ACC112 (cell line): ENCODE measurements at regions not wholly inside any gene's neighbourhood (a gene's known extent, or its start where the extent isn't known, plus 50 kb on each side); places are given as distances from the start of the nearest gene placed in this dataset.
"Not testable (repeated sequence)": the region's sequence is repeated elsewhere in the genome, so short reads cannot be mapped to it uniquely, and the experiment has no call there.

Experiments used
- H2AFZ ChIP-seq: fragments of 200-600 bp; sonication (generic); one replicate; pipeline ENCODE4 v1.6.0; 2017; ENCODE audit warnings: antibody characterized with exemption, low read length; ENCODE audit not compliant: unreplicated experiment
- H3K27ac ChIP-seq: fragments of 200-600 bp; sonication (generic); 2 replicates; pipeline ENCODE4 v1.5.1; 2014; ENCODE audit warnings: low read depth, mild to moderate bottlenecking, antibody characterized with exemption, low read length, moderate library complexity
- H3K27me3 ChIP-seq: fragments of 200-600 bp; sonication (generic); 2 replicates; pipeline ENCODE4 v1.6.1; 2014; ENCODE audit warnings: mild to moderate bottlenecking, antibody characterized with exemption, low read length, moderate library complexity, mixed read lengths; ENCODE audit not compliant: insufficient read depth
- H3K36me3 ChIP-seq: fragments of 200-600 bp; sonication (generic); 2 replicates; pipeline ENCODE4 v1.6.1; 2016; ENCODE audit warnings: mild to moderate bottlenecking, antibody characterized with exemption, low read length, moderate library complexity, mixed read lengths; ENCODE audit not compliant: insufficient read depth
- H3K4me1 ChIP-seq: fragments of 200-600 bp; sonication (generic); one replicate; pipeline ENCODE4 v1.6.1; 2016; ENCODE audit warnings: low read length, mixed read lengths; ENCODE audit not compliant: insufficient read depth, unreplicated experiment, control insufficient read depth
- H3K4me3 ChIP-seq: fragments of 200-600 bp; sonication (generic); 2 replicates; pipeline ENCODE4 v1.5.1; 2014; ENCODE audit warnings: mild to moderate bottlenecking, low read depth, low read length
- H3K79me2 ChIP-seq: fragments of 200-600 bp; sonication (generic); one replicate; pipeline ENCODE4 v1.6.0; 2016; ENCODE audit warnings: low read length; ENCODE audit not compliant: control insufficient read depth, unreplicated experiment, insufficient read depth

DNA sequence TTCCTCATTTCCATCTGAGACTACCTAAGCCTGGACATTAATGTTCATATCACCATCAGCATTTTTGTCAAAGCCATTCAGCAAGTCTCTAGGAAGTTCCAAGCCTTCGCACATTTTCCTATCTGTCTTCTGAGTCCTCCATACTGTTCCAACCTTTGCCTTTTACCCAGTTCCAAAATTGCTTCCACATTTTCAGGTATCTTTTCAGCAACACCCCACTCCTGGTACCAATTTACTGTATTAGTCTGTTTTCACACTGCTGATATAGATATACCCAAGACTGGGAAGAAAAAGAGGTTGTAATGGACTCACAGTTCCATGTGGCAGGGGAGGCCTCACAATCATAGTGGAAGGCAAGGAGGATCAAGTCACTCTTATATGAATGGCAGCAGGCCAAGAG is 626.7 kb upstream of the GJE1 start:
- not testable (repeated sequence) for H3K27ac ChIP-seq, H3K79me2 ChIP-seq, H3K4me3 ChIP-seq, H2AFZ ChIP-seq, H3K4me1 ChIP-seq, H3K27me3 ChIP-seq, H3K36me3 ChIP-seq

DNA sequence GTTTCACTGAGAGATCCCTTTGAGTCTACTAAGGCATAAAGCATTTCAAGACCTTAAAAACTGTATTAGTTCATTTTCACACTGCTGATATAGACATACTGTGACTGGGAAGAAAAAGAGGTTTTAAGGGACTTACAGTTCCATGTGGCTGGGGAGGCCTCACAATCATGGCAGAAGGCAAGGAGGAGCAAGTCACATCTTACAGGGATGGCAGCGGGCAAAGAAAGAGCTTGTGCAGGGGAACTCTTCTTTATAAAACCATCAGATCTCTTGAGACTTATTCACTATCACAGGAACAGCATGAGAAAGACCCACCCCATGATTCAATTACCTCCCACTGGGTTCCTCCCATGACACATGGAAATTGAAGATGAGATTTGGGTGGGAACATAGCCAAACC is 628.4 kb upstream of the GJE1 start:
- H3K27ac ChIP-seq, H3K27me3 ChIP-seq, H3K36me3 ChIP-seq, H2AFZ ChIP-seq, H3K4me1 ChIP-seq, H3K4me3 ChIP-seq, H3K79me2 ChIP-seq: not testable (repeated sequence)

DNA sequence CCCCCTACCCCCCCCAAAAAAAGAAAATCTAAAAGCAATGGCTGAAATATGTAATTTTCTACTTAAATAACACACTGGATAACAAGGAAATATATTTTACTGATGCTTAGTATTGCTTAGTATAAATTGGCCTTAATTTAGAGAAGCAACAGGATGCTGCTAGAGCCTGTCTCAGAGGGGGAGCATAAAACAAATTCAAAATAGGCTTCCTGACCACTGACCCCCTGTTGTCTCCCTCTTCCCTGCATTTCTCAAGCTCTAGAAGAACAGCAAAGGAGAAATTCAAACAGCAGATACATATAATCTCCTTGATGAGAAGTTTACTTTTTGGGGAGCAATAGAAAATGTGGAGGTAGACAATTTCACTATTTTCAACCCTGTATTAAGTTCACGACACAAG is 631.1 kb upstream of the GJE1 start:
- H3K36me3 ChIP-seq = no peaks in the 10 kb centered on the region; the same call in 1 of the 2 replicates
- no peak overlapping the region for H3K27ac ChIP-seq
- H3K4me3 ChIP-seq = no peak overlapping the region
- H2AFZ ChIP-seq = no peak overlapping the region
- no peaks in the 10 kb centered on the region for H3K79me2 ChIP-seq
- H3K4me1 ChIP-seq = no peaks in the 10 kb centered on the region
- H3K27me3 ChIP-seq = no peaks in the 10 kb centered on the region

DNA sequence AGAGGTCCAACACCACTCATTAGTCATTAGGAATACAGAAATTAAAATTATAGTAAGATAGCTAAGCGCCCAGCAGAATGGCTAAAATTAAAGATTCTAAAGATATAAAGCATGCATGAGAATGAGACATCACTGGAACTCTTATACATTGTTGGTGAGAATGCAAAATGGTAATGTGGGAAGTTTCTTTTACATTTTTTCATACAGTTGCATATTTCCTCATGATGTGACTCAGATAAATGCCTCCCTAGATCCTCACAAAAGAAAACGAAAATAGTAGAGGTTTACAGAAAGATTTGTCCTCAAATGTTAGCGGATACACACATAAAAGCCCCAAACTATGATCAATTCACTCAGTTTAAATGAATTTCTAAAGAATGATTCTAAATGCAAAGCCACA is 633.7 kb upstream of the GJE1 start:
- H3K4me1 ChIP-seq = no peaks in the 10 kb centered on the region
- no peak overlapping the region for H2AFZ ChIP-seq
- no peaks in the 10 kb centered on the region for H3K79me2 ChIP-seq
- no peaks in the 10 kb centered on the region; the same call in 1 of the 2 replicates for H3K36me3 ChIP-seq
- H3K27ac ChIP-seq = no peak overlapping the region
- no peak overlapping the region for H3K4me3 ChIP-seq
- no peaks in the 10 kb centered on the region for H3K27me3 ChIP-seq

DNA sequence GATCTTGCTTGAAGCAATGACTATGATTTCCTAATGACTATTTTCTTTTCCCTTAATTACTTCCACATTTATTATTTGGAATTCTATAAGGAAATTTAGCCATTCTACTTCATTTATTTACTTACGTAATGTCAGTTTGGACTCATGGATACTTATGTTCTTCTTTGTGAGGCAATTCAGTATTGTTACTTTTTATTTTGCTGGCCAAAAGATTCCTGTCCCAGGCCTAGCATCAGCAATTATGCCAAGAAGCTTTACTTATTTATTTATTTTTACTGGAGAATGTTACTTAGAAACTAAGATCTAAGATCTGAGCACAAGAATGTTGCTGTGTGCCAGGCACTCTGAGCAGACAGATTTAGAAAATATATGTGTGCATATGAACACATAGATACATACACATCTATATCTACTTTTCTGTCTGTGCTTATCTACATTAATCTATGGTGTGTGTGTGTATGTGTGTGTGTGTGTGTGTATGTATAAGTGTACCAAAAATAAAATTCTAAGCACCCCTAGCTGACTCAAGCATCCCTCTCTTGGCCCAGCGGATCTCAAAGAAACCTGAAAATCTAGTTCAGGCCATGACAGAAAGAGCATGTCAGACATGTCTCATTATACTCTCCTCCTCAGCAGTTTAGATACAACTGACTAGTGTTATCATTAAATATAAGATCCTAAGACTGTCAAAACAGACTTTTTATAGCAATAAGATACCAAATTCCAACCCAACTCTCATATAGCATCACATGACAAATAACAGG is 640.0 kb upstream of the GJE1 start:
- no peaks in the 10 kb centered on the region for H3K27me3 ChIP-seq
- no peak overlapping the region for H3K4me3 ChIP-seq
- H3K27ac ChIP-seq = no peak overlapping the region
- peaks cover 6% of the 10 kb centered on the region for H3K4me1 ChIP-seq
- H3K79me2 ChIP-seq = no peaks in the 10 kb centered on the region
- no peak overlapping the region for H2AFZ ChIP-seq
- H3K36me3 ChIP-seq = no peaks in the 10 kb centered on the region

DNA sequence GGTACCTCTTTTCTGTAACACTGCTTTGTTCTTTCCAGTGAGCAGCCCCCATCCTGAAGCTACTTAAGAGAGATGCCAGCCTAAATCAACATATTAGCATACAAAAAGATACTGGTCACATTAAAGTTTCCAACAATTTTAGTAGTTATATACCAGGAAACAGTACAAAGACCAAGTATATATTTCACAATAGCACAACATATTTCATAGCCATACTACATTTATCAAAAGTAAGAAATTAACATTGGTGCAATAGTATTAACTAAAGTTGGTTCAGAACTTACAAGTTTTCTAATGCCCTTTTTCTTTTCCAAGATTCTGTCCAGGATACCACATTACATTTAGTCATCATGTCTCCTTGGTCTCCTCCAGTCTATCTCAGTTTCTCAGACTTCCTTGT is 641.0 kb upstream of the GJE1 start:
- H3K4me3 ChIP-seq = no peak overlapping the region
- H3K79me2 ChIP-seq = no peaks in the 10 kb centered on the region
- no peaks in the 10 kb centered on the region for H3K27me3 ChIP-seq
- H2AFZ ChIP-seq = peak overlapping the region; percentile 17
- H3K4me1 ChIP-seq = peaks cover 6% of the 10 kb centered on the region
- H3K27ac ChIP-seq = no peak overlapping the region
- no peaks in the 10 kb centered on the region for H3K36me3 ChIP-seq

DNA sequence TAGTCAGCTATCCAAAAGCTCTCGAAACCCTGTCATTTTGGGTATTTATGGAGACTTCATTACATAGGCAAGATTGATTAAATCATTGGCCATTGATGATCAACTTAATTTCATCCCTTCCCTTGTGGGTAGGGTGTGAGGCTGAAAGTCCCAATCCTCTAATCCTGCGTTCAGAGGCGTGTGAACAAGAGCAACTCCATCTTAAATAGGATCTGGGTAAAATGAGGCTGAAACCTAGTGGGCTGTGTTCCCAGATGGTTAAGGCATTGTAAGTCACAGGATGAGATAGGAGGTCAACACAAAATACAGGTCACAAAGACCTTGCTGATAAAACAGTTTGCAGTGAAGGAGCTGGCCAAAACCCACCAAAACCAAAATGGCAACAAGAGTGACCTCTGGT is 641.7 kb upstream of the GJE1 start:
- Histone ChIP-seq H3K4me3 (no peak overlapping the region), H3K27ac (no peak overlapping the region), H3K36me3 (no peaks in the 10 kb centered on the region), H2AFZ (no peak overlapping the region), H3K27me3 (no peaks in the 10 kb centered on the region), H3K79me2 (no peaks in the 10 kb centered on the region), H3K4me1 (peaks cover 6% of the 10 kb centered on the region)

DNA sequence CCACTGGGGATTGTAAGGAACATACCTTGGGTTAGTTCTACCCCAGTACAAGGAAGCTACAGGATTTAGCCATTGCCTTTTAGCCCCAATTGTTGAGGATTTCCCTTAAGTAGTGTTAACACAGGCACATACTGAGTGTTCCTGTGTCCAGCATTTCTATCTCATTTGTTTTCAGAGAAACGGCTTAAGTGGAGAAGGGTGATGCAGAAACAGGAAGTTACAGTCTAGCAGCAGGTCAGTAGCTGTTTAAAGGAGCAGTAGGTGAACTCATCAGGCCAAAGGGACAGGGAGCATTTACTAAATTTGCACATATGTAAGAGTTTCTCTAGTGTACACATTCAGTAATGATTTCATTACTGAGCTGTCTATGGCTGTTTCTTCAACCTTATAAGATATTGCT is 644.2 kb upstream of the GJE1 start:
- peak overlapping the region; percentile 19 for H2AFZ ChIP-seq
- no peak overlapping the region for H3K4me3 ChIP-seq
- H3K27ac ChIP-seq = peak overlapping the region; percentile 24; the same call in 1 of the 2 replicates
- no peaks in the 10 kb centered on the region for H3K27me3 ChIP-seq
- no peaks in the 10 kb centered on the region for H3K79me2 ChIP-seq
- no peaks in the 10 kb centered on the region for H3K36me3 ChIP-seq
- peaks cover 15% of the 10 kb centered on the region for H3K4me1 ChIP-seq

DNA sequence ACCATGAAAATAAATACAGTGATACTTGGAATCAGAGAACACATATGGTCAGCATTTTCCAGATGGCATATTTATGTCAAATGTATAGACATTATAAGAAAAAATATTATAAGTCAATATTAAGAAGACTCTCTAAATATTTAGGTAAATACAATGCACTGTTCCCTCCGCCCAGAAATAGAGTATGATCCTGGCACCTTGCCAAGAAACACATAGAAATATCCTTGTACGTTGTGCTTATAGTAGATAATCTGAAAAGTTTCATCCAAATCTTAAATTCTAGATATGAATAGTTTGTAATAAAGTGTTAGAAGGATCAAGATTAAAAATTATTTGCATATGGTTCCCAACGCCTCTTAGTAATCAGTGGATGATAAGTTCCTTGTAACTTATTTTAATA is 645.8 kb upstream of the GJE1 start:
- H3K36me3 ChIP-seq = no peaks in the 10 kb centered on the region
- peaks cover 23% of the 10 kb centered on the region for H3K4me1 ChIP-seq
- no peak overlapping the region for H3K27ac ChIP-seq
- H2AFZ ChIP-seq = no peak overlapping the region
- H3K27me3 ChIP-seq = no peaks in the 10 kb centered on the region
- H3K79me2 ChIP-seq = no peaks in the 10 kb centered on the region
- H3K4me3 ChIP-seq = no peak overlapping the region

DNA sequence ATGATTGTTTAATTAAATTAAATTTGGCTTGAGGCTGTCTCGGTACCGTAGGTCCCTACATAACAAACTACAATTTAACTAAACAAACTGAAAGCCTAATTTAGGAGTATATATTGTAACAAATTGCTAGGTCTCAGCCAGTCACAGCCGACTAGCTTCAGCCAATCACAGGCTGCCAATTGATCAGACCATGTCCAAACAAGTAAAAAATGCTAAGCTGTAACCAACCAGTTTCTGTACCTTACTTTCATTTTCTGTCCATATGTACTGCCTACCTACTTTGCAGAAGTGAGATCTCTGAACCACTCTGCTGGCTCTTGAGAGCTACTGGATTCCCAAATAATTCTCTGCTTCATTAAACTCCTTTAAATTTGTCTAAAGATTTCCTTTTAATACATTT is 648.0 kb upstream of the GJE1 start:
- no peaks in the 10 kb centered on the region for H3K27me3 ChIP-seq
- H3K79me2 ChIP-seq = no peaks in the 10 kb centered on the region
- 0 out of 2 replicates have a peak overlapping the region, but pooled peaks have one; percentile 15 for H3K4me3 ChIP-seq
- peak overlapping the region; percentile 97 for H3K27ac ChIP-seq
- peaks cover 23% of the 10 kb centered on the region for H3K4me1 ChIP-seq
- peak overlapping the region; percentile 67 for H2AFZ ChIP-seq
- H3K36me3 ChIP-seq = no peaks in the 10 kb centered on the region

DNA sequence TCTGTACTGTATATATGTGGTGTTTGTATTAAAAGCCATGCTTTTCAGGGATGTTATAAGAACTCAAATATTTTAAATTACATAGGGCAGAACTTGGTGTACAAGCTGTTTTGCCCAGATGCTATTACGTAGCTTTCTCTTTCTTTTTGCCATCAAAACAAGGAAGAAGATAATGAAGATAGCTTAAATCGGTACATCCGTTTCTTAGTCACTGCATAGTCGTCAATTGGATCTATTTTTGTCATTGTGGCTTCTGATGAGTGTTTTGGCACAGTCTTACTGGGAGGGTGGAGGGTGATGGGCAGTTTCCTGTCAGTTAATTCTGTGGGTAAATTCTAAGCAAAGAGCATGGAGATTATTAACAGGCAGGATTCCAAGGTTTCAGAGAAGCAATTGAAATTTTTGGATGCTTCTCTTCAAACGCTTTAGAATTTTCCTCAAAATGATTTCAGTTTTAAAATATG is 649.1 kb upstream of the GJE1 start:
- Histone ChIP-seq H2AFZ (peak overlapping the region; percentile 80), H3K79me2 (no peaks in the 10 kb centered on the region), H3K4me1 (peaks cover 23% of the 10 kb centered on the region), H3K36me3 (no peaks in the 10 kb centered on the region), H3K4me3 (peak overlapping the region; percentile 74), H3K27me3 (no peaks in the 10 kb centered on the region), H3K27ac (peak overlapping the region; percentile 97)
